GM12878 (cell line): ENCODE measurements at regions not wholly inside any gene's neighbourhood (a gene's known extent, or its start where the extent isn't known, plus 50 kb on each side); places are given as distances from the start of the nearest gene placed in this dataset.

ENCODE experiments used
- JUND ChIP-seq: IDR thresholded peaks from 2 replicates; pipeline ENCODE4 v1.6.1; 2012; ENCODE audit warnings: low read depth, mild to moderate bottlenecking, low read length, improper control_type of control experiment, moderate library complexity
- SMC3 ChIP-seq: IDR thresholded peaks from 2 replicates; pipeline ENCODE4 v1.6.1; 2011; ENCODE audit warnings: low read length, improper control_type of control experiment, borderline replicate concordance
- TF ChIP-seq, protein P1 (sequence below), 3 experiments: IDR thresholded peaks in 2 of 3; conservative IDR thresholded peaks in 1 of 3; 2 replicates each; pipeline ENCODE4 v1.5.1; 2011; ENCODE audit warnings: low read depth in 3 of 3, low read length in 3 of 3, mild to moderate bottlenecking in 3 of 3, control low read depth in 2 of 3, moderate library complexity in 2 of 3, inconsistent platforms in 1 of 3, mixed read lengths in 1 of 3; ENCODE audit not compliant: control insufficient read depth in 2 of 3, insufficient read depth in 1 of 3; ENCODE audit errors: extremely low read depth in 1 of 3

DNA sequence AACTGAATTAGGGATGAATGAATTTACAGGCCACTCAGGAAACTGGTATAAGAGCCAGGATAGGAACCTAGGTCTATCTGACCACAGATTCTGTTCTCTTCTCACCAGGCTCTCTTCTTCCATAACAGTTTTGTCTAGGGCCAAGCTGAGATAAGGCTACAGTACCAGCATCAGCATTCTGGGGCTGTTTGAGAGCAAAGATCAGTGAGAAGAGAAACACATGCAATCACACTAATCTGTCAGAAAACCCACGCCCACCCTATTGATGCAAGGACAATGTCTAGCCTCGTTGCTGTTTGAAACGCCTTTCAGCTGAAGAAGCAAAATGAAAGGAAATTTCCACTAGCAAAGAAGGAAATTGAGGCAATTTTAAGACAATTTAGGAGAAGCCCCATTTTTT, 137.7 kb downstream of the LCA5 start:
- TF ChIP-seq JUND: no peak
- TF ChIP-seq, protein P1, sequence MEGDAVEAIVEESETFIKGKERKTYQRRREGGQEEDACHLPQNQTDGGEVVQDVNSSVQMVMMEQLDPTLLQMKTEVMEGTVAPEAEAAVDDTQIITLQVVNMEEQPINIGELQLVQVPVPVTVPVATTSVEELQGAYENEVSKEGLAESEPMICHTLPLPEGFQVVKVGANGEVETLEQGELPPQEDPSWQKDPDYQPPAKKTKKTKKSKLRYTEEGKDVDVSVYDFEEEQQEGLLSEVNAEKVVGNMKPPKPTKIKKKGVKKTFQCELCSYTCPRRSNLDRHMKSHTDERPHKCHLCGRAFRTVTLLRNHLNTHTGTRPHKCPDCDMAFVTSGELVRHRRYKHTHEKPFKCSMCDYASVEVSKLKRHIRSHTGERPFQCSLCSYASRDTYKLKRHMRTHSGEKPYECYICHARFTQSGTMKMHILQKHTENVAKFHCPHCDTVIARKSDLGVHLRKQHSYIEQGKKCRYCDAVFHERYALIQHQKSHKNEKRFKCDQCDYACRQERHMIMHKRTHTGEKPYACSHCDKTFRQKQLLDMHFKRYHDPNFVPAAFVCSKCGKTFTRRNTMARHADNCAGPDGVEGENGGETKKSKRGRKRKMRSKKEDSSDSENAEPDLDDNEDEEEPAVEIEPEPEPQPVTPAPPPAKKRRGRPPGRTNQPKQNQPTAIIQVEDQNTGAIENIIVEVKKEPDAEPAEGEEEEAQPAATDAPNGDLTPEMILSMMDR (IDR thresholded peaks at IDR 0.05 in 2 of 3, conservative IDR thresholded peaks at IDR 0.05 in 1 of 3; ENCODE audit: control insufficient read depth in 2 of 3, extremely low read depth in 1 of 3, insufficient read depth in 1 of 3, low read depth in 3 of 3, low read length in 3 of 3): no peak
- TF ChIP-seq SMC3: no peak
